Stimulated activated CD4-positive, alpha-beta T cell treated with anti-CD3 and anti-CD28 coated beads, TNF-alpha, amount 100 ng/mL, for 4 hours (primary cell): ENCODE measurements at regions not wholly inside any gene's neighbourhood (a gene's known extent, or its start where the extent isn't known, plus 50 kb on each side); places are given as distances from the start of the nearest gene placed in this dataset.

Experiments
- DNase-seq, 3 experiments: peaks; one replicate each; pipeline ENCODE4 v3.0.0-alpha.2; 2020; ENCODE audit warnings: low read depth in 3 of 3

DNA sequence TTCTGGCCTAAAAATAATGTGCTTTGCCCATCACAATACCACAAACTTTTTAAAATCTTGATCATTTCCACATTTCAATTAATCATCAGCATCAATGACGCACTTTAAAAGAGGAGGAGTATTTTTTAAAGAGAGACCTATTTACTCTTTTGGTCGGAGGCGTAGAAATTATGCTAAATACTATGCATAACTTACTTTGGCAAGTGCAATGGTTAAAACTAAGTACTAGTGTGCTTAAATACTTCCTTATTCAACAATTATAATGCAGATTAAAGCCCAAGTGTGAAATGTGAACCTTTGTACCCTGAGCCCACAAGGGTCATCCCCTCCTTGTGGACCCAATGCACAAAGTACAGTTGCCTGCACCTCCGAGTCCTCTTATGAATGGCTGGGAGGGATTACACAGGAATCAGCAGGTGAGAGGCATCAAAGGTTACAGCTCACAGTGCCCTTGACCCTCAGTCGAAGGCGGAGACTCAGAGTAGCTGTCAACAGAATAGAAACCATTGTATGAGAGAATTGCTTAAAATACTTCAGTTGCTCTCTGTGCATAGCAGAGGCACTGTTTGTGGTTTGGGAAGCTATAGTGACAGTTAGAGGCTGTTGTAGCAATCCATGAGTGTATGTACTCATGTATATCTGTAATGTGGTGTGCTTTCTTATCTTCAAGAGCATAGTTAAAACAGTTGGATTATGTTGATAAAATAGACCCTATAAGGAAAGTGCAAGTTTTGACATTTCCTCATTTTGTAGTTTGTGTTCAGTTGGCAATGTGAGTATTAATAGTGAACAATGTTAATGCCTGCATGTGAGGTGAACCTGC lies 151.7 kb upstream of the ITGA4 start:
- DNase-seq = peak in 1 of 3 experiments; percentile 5

DNA sequence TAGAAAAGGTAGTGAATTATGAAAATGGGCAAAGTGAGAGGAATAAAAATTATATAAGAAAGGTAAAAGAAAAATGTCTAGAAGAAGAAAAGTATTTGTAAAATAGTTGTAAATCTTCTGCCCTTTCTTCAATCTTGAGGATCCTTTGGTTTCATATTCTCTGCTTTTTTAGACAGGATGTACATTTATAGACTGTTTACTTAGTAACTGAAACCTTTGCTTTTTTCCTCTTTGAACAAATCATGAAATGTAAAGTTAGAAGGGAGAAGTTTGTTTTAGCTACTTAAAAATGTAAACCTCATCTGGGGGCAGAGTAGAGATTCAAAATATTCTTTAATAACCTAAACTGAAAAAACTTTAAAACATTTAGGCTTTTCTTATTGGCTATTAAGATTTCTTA lies 150.4 kb upstream of the ITGA4 start:
- no peak for DNase-seq

GRCh38 chr2:181307203-181307991 lies 149.8 kb upstream of the ITGA4 start:
- DNase-seq = no peak

DNA sequence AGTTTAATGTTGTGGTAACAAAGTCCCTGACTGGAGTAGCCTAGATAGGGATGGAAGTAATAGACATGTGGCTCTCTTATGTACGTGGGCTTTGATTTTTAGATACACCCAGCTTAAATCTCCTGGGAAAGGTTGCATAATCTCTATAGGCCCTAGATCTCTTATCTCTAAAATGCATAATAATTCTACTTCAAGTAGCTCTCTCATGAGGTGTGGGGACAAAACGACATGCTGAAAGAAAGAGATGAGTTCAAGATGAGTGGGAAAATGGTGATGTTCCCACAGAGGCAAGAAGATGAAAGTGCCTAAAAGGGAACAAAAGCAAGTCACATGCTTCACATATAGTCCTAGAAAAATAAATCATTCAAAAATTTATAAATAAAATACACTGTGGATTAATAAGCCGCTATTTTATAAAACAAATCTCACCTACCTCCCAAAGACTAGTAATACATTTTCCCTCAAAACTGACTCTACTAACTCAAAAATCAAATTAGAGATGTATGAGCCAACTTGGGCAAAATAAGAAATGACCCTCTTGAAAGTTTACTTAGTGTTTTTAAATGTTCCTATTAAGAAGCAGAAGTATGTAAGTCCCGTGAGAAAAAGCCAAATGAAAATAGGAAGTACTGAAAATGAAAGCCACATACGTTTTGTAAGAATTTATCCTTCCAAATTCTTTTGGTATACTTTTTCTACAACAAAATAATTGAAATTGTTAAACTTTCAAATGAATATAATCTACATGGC lies 148.2 kb upstream of the ITGA4 start:
- no peak for DNase-seq

GRCh38 chr2:181309586-181309985 lies 147.6 kb upstream of the ITGA4 start:
- no peak for DNase-seq

- no peak for DNase-seq
Measured at GRCh38 chr2:181310967-181311366, 146.2 kb upstream of the ITGA4 start.

DNA sequence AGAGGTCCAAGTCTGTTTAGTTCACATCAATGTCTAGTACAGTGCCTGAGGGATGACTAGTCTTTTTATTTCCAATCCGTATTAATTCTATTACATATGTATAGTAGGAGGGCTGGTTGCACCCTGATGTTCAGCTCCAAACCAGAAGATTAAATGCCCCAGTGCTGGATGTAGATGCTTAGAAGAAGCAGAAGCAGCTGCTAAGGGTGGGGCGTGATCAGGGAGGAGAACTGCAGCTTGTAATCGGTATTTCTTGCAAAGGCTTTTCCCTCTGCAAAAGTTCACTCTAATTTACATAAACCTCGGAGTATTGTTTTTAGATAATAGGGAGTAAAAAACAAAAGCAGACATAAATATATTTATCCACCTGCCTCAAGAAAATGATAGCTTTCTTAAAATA lies 145.3 kb upstream of the ITGA4 start:
- no peak for DNase-seq

DNA sequence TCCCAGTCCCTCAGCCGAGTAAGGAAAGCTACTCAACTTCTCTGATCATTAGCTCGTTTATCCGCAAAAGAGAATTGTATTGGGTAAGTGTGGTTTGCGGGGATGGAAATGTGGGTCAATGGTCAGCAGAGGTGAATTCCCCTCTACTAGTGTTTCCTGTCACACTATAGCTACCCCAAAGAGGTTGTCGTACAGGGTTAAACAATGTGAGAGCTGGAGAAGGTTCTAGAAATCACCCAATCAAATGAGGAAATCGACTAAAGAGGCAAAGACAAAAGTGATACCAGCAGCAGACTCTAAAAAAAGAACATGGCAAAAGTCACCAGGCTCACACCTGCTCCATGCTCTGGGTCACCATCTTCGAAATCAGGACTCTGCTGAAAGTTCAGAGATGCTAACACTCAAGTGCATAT lies 144.7 kb upstream of the ITGA4 start:
- no peak for DNase-seq

- no peak for DNase-seq
Measured at GRCh38 chr2:181313845-181314244, 143.3 kb upstream of the ITGA4 start.

DNA sequence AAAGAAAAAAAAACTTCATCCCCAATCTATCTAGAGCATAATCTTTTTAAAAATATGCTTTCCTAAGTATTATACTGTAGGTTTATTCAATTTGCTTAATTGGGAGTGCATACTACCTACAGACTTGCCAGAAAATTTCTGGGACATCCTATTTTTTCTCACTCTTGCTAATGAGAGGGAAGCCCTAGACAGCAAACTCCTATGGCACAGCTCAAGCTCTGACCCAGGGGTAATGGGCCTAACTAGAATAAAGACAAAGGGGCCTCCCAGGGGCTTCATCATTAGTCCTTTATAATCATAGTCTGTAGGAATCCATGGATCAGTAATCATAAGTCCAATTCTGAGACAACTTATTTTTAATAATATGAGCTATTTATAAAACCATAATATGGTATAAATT lies 142.6 kb upstream of the ITGA4 start:
- DNase-seq = no peak

DNA sequence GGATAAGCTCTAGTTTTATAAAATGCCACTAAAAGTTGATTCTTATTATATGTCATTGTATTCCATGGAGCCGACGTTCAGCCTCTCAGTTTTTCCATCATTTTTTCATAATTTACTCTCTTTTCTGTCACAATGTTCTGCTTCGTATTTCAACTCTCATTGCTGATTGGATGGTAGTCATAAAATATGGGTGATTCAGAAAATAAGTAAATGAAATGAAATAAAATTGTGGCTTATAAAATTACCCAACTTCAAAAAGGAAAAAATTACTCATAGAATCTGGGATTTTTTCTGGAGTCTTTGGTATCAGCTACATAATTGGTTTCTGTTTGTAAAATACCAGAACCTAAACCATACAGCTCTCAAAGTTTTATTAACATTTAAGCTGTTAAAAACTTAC lies 139.7 kb upstream of the ITGA4 start:
- no peak for DNase-seq

GRCh38 chr2:181318504-181319280 lies 138.5 kb upstream of the ITGA4 start:
- no peak for DNase-seq

DNA sequence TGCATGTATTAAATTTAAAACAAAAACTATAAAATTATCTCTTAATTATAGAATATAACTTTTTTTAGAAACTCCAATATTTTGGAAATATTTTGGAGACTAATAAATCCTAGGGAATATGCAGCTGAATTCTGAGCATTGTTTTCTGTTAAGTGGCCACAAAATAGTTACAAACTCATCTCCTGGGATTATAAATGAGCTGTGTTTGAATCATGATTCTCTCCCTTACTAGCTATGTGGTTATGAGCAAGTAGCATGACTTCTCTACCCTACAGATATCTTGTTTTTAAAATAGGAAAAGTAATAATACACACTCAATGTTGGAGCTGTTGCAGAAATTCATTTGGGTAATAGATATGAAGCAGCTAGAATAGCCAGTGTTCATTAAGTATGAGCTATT lies 137.9 kb upstream of the ITGA4 start:
- DNase-seq = no peak

DNA sequence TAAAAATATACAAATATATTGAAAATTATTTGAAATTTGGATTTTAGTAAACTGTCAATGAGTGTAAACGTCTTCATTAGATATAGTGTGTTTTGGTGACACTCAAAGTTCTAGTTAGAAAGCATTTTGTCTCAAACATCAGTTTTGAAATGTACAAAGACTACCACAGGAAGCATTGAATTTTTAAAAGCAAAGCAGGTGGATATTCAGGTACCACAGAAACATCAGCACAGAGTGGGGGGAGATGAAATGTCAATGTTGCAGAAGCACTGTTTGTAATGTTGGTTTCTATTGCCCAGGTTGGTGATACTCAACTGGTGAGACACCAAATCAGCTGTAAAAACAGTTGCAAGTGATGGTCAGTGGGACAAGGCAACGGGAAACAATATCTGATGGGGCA lies 136.5 kb upstream of the ITGA4 start:
- DNase-seq = no peak

DNA sequence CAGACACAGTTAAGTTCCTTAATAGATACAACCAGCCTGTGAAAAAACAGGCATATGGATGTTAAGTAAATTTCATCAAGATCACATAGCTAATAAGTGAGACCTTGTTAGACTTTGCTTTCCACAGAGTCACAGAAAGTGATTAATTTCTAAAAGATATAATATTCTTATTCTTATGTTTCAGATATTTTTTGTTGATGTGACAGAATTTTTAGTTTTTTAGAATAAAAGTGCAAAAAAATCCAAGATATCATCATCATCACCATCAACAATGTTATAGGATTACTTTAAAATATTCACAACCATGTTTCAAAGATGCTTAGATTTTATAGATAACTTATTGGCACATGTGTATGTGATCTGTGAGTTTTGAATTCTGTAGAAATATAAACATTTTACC lies 132.3 kb upstream of the ITGA4 start:
- DNase-seq = no peak

DNA sequence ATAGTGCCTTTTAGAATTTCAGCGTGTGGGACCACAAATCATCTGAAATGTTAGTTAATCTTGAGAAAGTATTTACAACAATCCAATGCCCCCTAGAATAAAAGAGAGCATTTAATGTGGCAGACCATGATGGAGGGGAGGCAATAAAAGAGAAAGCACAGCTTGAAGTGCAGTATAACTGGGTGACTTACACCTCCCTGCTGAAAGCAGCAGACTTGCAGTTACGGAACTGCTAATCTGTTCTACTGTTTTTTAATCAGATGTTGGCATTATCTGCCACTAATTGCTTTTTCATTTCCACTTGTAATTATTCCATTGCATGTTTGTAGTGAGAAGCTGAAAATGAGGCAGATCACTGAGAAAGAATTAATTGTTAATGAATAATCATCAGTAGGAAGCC lies 130.5 kb upstream of the ITGA4 start:
- no peak for DNase-seq

DNA sequence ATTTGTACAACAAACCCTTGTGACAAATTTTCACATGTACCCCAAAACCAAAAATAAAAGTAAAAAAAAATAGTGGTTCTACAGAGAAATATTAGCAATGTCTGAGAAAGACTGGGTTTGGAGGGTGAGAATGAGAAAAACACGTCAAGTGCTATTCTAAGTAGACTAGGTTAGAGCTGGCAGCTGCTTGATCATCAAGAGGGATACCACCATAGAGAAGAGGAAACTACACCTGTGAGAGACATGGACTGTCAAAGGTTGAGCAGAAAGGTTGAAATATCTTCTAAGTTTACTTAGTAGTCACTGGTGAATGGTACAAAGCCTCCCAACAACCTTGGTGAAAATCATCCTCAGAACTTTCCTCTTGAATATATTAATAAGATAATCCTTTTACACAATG lies 126.9 kb upstream of the ITGA4 start:
- no peak for DNase-seq

- DNase-seq = no peak
Measured at GRCh38 chr2:181332044-181332605, 125.1 kb upstream of the ITGA4 start.

- DNase-seq = no peak
Measured at GRCh38 chr2:181334158-181334826, 122.9 kb upstream of the ITGA4 start.

- no peak for DNase-seq
Measured at GRCh38 chr2:181340891-181341290, 116.3 kb upstream of the ITGA4 start.
